GM12874 (cell line): ENCODE measurements at regions not wholly inside any gene's neighbourhood (a gene's known extent, or its start where the extent isn't known, plus 50 kb on each side); places are given as distances from the start of the nearest gene placed in this dataset.

Source experiments
- CTCF ChIP-seq: IDR thresholded peaks from 2 replicates; pipeline ENCODE4 v1.5.1; 2011; ENCODE audit warnings: low read depth, mild to moderate bottlenecking, control low read depth, low read length, moderate library complexity; ENCODE audit not compliant: insufficient read depth

- TF ChIP-seq CTCF = no peak
Observed at GRCh38 chr3:76266511-76266910, 481.2 kb upstream of the ZNF717 start.

DNA sequence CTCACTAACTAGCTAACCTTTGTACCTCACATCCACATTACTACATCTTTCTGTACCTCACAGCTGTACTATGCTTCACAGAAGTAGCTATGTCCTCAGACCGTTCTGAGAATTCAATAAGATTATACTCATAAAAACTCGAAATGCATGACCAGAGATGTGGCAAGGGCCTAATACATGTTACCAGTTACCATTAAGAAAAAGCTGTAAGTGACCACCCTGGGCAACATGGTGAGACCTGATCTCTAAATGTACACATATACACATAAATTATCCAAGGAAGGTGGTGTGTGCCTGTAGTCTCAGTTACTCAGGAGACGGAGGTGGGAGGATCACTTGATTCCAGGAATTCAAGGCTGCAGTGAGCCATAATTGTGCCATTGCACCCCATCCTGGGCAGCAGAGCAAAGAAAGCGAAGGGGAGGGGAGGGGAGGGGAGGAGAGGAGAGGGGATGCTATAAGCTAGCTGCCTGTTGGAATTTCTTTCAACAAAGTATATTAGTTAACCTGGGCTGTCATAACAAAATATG, 482.6 kb upstream of the ZNF717 start:
- TF ChIP-seq CTCF = no peak

DNA sequence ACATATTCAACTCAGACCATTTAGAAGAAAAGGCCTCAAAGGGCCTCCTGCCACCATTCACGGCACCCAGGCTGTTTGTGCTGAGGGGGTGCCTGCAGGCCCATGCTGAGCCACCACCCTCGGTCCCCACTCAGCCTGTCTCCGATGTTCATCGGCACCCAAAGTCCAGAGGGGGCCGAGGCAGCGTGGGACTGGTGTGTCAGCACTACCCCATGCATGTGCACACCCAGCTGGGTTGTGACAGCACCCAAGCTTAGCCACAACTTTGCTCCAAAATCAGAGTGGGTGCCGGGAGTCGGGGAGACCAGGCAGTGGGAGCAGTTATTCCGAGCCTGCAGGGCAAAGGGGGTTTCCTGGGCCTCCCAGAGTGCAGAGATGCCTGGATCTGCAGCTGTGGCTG, 508.5 kb upstream of the ZNF717 start:
- TF ChIP-seq CTCF = no peak

DNA sequence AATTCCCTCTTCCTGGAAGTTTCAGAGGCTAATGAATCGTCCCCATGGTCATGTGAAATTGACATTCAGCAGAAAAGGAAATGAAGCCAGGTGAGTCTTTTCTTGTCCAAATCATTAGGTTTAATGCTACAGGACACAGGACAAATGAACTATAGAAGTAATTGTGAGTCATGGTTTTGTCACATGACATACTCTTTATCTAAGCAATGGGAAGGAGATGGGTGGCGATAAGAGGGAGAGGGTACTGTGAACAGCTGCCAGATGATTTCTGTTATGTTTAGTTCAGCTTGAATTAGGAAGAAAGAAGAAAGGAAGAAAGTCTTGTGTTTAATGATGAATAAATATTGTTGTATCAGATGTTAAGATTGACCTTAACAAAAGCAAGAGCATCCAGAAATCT, 515.4 kb upstream of the ZNF717 start:
- TF ChIP-seq CTCF = no peak

- no peak for TF ChIP-seq CTCF
Observed at GRCh38 chr3:76307556-76307955, 522.2 kb upstream of the ZNF717 start.

- no peak for TF ChIP-seq CTCF
Observed at GRCh38 chr3:76308541-76308940, 523.2 kb upstream of the ZNF717 start.

GRCh38 chr3:76310089-76310488, 524.7 kb upstream of the ZNF717 start:
- TF ChIP-seq CTCF = no peak

GRCh38 chr3:76310667-76311066, 525.3 kb upstream of the ZNF717 start:
- no peak for TF ChIP-seq CTCF
